Transverse colon (tissue), 3 donors: ENCODE measurements at regions not wholly inside any gene's neighbourhood (a gene's known extent, or its start where the extent isn't known, plus 50 kb on each side); places are given as distances from the start of the nearest gene placed in this dataset.

Source experiments
- CTCF ChIP-seq, 5 experiments: fragments of 200-600 bp in 3 of 5; fragments of 450-650 bp in 2 of 5; sonication (generic) in 3 of 5; IDR thresholded peaks; 1 replicate in 2 of 5; 2 replicates in 3 of 5; pipeline ENCODE4 v1.5.1; 2016 to 2017; ENCODE audit warnings: antibody characterized with exemption in 5 of 5, inconsistent platforms in 3 of 5, mild to moderate bottlenecking in 2 of 5, moderate library complexity in 1 of 5
- POLR2A ChIP-seq: fragments of 450-650 bp; IDR thresholded peaks from one replicate; pipeline ENCODE4 v1.6.1; 2016; ENCODE audit warnings: antibody characterized with exemption, mild to moderate bottlenecking, moderate library complexity

- TF ChIP-seq CTCF (IDR thresholded peaks at IDR 0.05): no peak
- TF ChIP-seq POLR2A: no peak
Measured at GRCh38 chr7:110600956-110601355, 490.0 kb upstream of the LRRN3 start.
